Uterus (tissue), 2 donors: ENCODE measurements at regions not wholly inside any gene's neighbourhood (a gene's known extent, or its start where the extent isn't known, plus 50 kb on each side); places are given as distances from the start of the nearest gene placed in this dataset.

Source experiments
- CTCF ChIP-seq, 4 experiments: fragments of 200-600 bp in 2 of 4; fragments of 450-650 bp in 2 of 4; sonication (generic) in 2 of 4; IDR thresholded peaks; one replicate each; pipeline ENCODE4 v1.5.1; 2016 to 2019; ENCODE audit warnings: antibody characterized with exemption in 4 of 4, mild to moderate bottlenecking in 2 of 4, moderate library complexity in 1 of 4
- POLR2A ChIP-seq, 2 donors: fragments of 450-650 bp; IDR thresholded peaks; one replicate each; pipeline ENCODE4 v1.6.1; 2016; ENCODE audit warnings: antibody characterized with exemption in 2 of 2, mild to moderate bottlenecking in 1 of 2, moderate library complexity in 1 of 2

DNA sequence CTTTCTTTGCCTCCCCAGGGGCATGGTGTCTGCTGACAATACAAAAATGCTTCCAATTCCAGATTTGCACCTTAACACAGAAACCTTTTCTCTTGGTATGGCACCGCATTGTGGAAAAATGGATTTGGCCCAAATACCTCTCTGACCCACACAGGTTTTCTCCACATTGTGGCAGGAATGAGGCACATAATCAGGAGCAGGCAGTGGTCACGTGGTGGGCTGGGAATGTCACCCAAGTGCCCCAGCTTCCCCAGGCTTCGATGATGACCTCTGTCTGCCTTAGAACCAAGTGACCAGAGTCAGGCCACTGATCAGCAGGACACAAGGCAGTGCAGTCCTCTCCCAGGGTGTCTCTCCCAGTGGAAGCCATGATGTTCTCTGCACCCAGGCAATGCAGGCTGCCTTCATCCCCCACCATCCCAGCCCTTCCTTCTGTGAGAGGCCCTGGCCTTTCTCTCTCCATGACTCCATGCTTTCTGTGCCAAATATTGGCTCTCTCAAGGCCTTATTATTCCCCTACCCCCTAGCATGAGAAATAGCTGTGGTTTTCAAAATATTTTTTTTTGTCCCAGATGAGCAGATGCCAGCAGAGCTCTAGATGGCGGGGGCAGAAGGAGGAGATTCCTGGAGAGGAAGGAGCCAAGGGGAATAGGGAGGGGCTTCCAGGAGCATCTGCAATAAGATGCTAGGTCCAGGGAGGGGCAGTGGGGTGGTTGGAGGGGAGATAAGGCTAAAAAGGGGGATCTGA is 198.9 kb downstream of the ACKR3 start:
- TF ChIP-seq CTCF (IDR thresholded peaks at IDR 0.05) = no peak
- TF ChIP-seq POLR2A (IDR thresholded peaks at IDR 0.05) = no peak
